CD8-positive, alpha-beta memory T cell (primary cell): ENCODE measurements at regions not wholly inside any gene's neighbourhood (a gene's known extent, or its start where the extent isn't known, plus 50 kb on each side); places are given as distances from the start of the nearest gene placed in this dataset.

ENCODE experiments used
- CTCF ChIA-PET: fragments of 350-600 bp; sonication (Branson Sonifier 250); formaldehyde crosslinking; loops from one replicate; lab custom pipeline; 2021; ENCODE audit warnings: antibody characterized with exemption; lab: Charles Lee
- POLR2A ChIA-PET: fragments of 350-600 bp; sonication (Branson Sonifier 250); formaldehyde crosslinking; loops from one replicate; lab custom pipeline; 2021; ENCODE audit warnings: antibody characterized with exemption; lab: Charles Lee
- DNase-seq, 5 donors: peaks; one replicate each; pipeline versions ENCODE4 v3.0.0 to v3.0.0-alpha.2; 2020 to 2022; ENCODE audit warnings: mixed read lengths in 1 of 5
- H3K27ac ChIP-seq: one replicate; pipeline ENCODE4 v1.7.0; 2013; ENCODE audit warnings: low read depth, mild to moderate bottlenecking, low read length, moderate library complexity
- H3K27me3 ChIP-seq: 2 replicates; pipeline ENCODE4 v1.7.0; 2013; ENCODE audit warnings: low read length, mild to moderate bottlenecking; ENCODE audit not compliant: insufficient read depth, poor library complexity, severe bottlenecking
- H3K36me3 ChIP-seq: 2 replicates; pipeline ENCODE4 v1.7.0; 2013; ENCODE audit warnings: mild to moderate bottlenecking, low read length, moderate library complexity; ENCODE audit not compliant: insufficient read depth
- H3K4me1 ChIP-seq: 2 replicates; pipeline ENCODE4 v1.7.0; 2013; ENCODE audit warnings: mild to moderate bottlenecking, low read length, moderate library complexity; ENCODE audit not compliant: insufficient read depth
- H3K4me3 ChIP-seq: 2 replicates; pipeline ENCODE4 v1.7.0; 2013; ENCODE audit warnings: mild to moderate bottlenecking, low read length
- H3K9me3 ChIP-seq: 2 replicates; pipeline ENCODE4 v1.7.0; 2013; ENCODE audit warnings: mild to moderate bottlenecking, low read length
- H3K27ac Mint-ChIP-seq, 8 donors: one replicate each; pipeline ENCODE4 v1.8.0; 2020 to 2021; ENCODE audit warnings: mixed read lengths in 8 of 8, mild to moderate bottlenecking in 6 of 8, inconsistent platforms in 3 of 8, moderate library complexity in 3 of 8
- H3K27me3 Mint-ChIP-seq, 2 donors: one replicate each; pipeline ENCODE4 v1.8.0; 2020 to 2021; ENCODE audit warnings: mixed read lengths in 2 of 2, mild to moderate bottlenecking in 1 of 2, moderate library complexity in 1 of 2
- H3K36me3 Mint-ChIP-seq, 3 donors: one replicate each; pipeline ENCODE4 v1.8.0; 2020 to 2021; ENCODE audit warnings: mixed read lengths in 3 of 3, inconsistent platforms in 1 of 3, mild to moderate bottlenecking in 1 of 3
- H3K4me1 Mint-ChIP-seq, 3 donors: one replicate each; pipeline ENCODE4 v1.8.0; 2020 to 2021; ENCODE audit warnings: mixed read lengths in 3 of 3, inconsistent platforms in 1 of 3, mild to moderate bottlenecking in 1 of 3
- H3K4me3 Mint-ChIP-seq, 7 donors: one replicate each; pipeline ENCODE4 v1.8.0; 2020 to 2021; ENCODE audit warnings: mixed read lengths in 7 of 7, mild to moderate bottlenecking in 6 of 7, moderate library complexity in 4 of 7, inconsistent platforms in 2 of 7
- H3K9me3 Mint-ChIP-seq, 5 donors: one replicate each; pipeline ENCODE4 v1.8.0; 2020 to 2022; ENCODE audit warnings: mixed read lengths in 5 of 5, mild to moderate bottlenecking in 3 of 5, moderate library complexity in 2 of 5, inconsistent platforms in 1 of 5

DNA sequence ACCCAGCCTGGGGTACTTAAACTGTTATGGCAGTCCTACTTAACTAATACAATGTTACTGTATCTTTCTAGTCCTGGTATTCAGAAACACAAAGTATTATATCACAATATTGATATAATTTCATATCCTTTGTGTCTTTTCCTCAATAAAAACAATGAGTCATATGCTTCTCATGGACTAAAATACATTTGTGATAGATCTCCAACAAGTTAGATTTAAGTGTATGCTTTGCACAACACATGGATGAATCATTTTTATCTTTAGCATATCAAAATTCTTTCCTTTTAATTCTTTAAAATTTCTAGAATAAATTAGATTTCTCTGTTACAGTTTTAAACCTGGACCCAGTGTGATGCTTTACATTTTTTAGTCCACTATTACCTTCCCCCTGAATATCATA, 1357.8 kb upstream of the ATXN8OS start:
- Histone ChIP-seq H3K4me3 (no peak overlapping the region), H3K4me1 (no peaks in the 10 kb centered on the region), H3K36me3 (no peaks in the 10 kb centered on the region), H3K27me3 (no peaks in the 10 kb centered on the region), H3K9me3 (no peaks in the 10 kb centered on the region), H3K27ac (no peak overlapping the region)
- peaks cover 0 to 1% of the 10 kb centered on the region in 2 donors for H3K27me3 Mint-ChIP-seq
- no peak overlapping the region for H3K27ac Mint-ChIP-seq
- no peak for DNase-seq
- H3K4me3 Mint-ChIP-seq = no peak overlapping the region
- no peaks in the 10 kb centered on the region for H3K4me1 Mint-ChIP-seq
- peaks cover 0 to 33% (median 9%) of the 10 kb centered on the region in 5 donors for H3K9me3 Mint-ChIP-seq
- CTCF ChIA-PET = no interaction called here
- H3K36me3 Mint-ChIP-seq = peaks cover 0 to 1% (median 0%) of the 10 kb centered on the region in 3 donors
- POLR2A ChIA-PET = no interaction called here

DNA sequence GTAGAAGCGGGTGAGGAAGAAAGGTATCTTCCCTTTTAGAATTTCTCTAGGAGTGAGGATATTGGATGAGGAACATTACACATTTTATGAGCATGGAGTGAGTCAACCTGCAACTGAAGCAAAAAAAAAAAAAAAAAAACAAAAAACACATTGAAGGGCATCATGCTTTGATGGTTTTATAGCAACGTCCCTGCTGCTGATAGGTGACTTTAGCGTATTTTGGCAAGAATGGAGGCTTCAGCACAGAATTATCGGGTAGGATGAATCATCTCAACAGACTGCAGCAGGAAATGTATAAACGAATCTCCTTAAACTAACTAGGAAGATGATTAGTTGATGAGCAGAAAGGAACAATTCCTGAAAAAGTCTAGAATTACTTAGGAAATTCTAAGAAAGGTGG, 1359.6 kb upstream of the ATXN8OS start:
- no peak overlapping the region for H3K27ac ChIP-seq
- Mint-ChIP-seq H3K36me3 (peaks cover 0 to 1% (median 0%) of the 10 kb centered on the region in 3 donors), H3K4me3 (no peak overlapping the region), H3K27me3 (no peaks in the 10 kb centered on the region), H3K4me1 (no peaks in the 10 kb centered on the region), H3K9me3 (peaks cover 0 to 36% (median 12%) of the 10 kb centered on the region in 5 donors), H3K27ac (no peak overlapping the region)
- no peaks in the 10 kb centered on the region for H3K4me1 ChIP-seq
- CTCF ChIA-PET = no interaction called here
- H3K36me3 ChIP-seq = no peaks in the 10 kb centered on the region
- H3K4me3 ChIP-seq = no peak overlapping the region
- H3K9me3 ChIP-seq = no peaks in the 10 kb centered on the region
- no peak for DNase-seq
- POLR2A ChIA-PET = no interaction called here
- H3K27me3 ChIP-seq = no peaks in the 10 kb centered on the region

- H3K4me3 Mint-ChIP-seq = no peak overlapping the region
Measured at GRCh38 chr13:68745502-68745901, 1362.1 kb upstream of the ATXN8OS start.

GRCh38 chr13:68736961-68737360, 1370.7 kb upstream of the ATXN8OS start:
- Mint-ChIP-seq H3K36me3 (no peaks in the 10 kb centered on the region), H3K4me1 (no peaks in the 10 kb centered on the region), H3K4me3 (no peak overlapping the region), H3K27ac (no peak overlapping the region), H3K9me3 (peaks cover 0 to 35% (median 4%) of the 10 kb centered on the region in 5 donors), H3K27me3 (no peaks in the 10 kb centered on the region)
- ChIA-PET POLR2A (no interaction called here), CTCF (no interaction called here)
- H3K4me1 ChIP-seq = no peaks in the 10 kb centered on the region
- no peak overlapping the region for H3K27ac ChIP-seq
- DNase-seq = no peak
- no peaks in the 10 kb centered on the region for H3K27me3 ChIP-seq
- no peak overlapping the region for H3K4me3 ChIP-seq
- no peaks in the 10 kb centered on the region for H3K36me3 ChIP-seq
- no peaks in the 10 kb centered on the region for H3K9me3 ChIP-seq

More at GRCh38 chr13:68745502-68745901, 1362.1 kb upstream of the ATXN8OS start:
- POLR2A ChIA-PET = no interaction called here
- Histone ChIP-seq H3K4me1 (no peaks in the 10 kb centered on the region), H3K27me3 (no peaks in the 10 kb centered on the region), H3K9me3 (no peaks in the 10 kb centered on the region), H3K36me3 (no peaks in the 10 kb centered on the region), H3K27ac (no peak overlapping the region), H3K4me3 (no peak overlapping the region)
- H3K4me1 Mint-ChIP-seq = no peaks in the 10 kb centered on the region
- no peak overlapping the region for H3K27ac Mint-ChIP-seq
- DNase-seq = no peak
- CTCF ChIA-PET = no interaction called here
- peaks cover 0 to 36% (median 10%) of the 10 kb centered on the region in 5 donors for H3K9me3 Mint-ChIP-seq
- peaks cover 0 to 1% (median 0%) of the 10 kb centered on the region in 3 donors for H3K36me3 Mint-ChIP-seq
- H3K27me3 Mint-ChIP-seq = no peaks in the 10 kb centered on the region

DNA sequence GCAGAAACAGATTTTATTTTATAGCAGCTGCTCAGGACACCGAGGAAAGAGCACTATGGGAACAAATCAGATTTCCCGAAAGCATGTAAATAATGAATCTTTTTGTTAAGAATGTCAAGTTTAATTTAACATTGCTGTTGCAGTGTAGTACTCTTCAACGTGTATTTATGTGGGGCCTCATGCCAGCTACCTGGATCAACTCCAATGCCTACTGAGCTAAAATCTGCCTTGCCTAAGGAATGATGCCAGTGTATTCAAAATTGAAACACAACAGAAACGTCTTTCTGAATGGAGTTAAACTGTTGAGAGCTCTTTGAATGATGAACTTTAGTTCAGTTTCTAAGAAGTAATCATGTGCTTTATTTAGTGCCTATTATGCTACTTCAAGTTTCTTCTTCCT, 1379.8 kb upstream of the ATXN8OS start:
- no peaks in the 10 kb centered on the region for H3K4me1 ChIP-seq
- no peak overlapping the region for H3K27ac ChIP-seq
- Mint-ChIP-seq H3K27me3 (no peaks in the 10 kb centered on the region), H3K36me3 (no peaks in the 10 kb centered on the region), H3K4me1 (no peaks in the 10 kb centered on the region), H3K9me3 (peaks cover 4 to 46% (median 8%) of the 10 kb centered on the region in 5 donors), H3K27ac (no peak overlapping the region), H3K4me3 (no peak overlapping the region)
- peaks cover 3% of the 10 kb centered on the region for H3K9me3 ChIP-seq
- H3K36me3 ChIP-seq = no peaks in the 10 kb centered on the region
- DNase-seq = no peak
- no peak overlapping the region for H3K4me3 ChIP-seq
- H3K27me3 ChIP-seq = no peaks in the 10 kb centered on the region
- CTCF ChIA-PET = no interaction called here
- POLR2A ChIA-PET = no interaction called here

DNA sequence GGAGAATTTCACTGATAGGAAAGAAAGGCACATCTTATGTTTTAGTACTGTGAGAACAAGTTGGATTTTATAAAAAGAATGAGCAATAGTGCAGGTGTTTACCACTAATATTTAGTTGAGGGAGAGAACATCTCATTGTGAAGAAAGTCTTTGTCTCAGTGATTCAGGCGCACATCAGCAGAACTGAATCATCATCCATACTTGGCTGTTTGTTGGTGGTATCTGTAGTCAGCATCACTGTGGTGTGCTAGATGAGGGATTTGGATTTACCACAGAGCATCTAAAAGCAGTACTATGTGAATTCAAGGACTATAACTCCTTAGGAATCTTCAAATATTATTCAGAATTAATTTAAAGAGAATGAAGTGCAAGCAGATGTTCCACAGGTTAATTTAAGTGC, 1380.5 kb upstream of the ATXN8OS start:
- Mint-ChIP-seq H3K4me1 (no peaks in the 10 kb centered on the region), H3K27me3 (no peaks in the 10 kb centered on the region)
- POLR2A ChIA-PET = no interaction called here

DNA sequence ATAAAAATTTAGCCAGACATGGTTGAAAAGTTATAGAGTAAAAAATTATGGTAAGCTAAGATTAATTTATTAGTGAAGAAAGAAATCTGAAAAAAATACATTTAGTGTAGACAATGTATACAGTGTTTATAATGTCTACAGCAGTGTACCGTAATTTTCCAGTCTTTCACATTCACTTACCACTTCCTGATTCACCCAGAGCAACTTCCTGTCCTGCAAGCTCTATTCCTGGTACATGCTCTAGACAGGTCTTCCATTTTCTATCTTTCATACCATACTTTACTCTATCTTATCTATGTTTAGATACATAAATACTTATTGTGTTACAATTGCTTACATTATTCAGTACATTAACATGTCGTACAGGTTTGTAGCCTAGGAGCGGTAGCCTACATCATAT, 1387.8 kb upstream of the ATXN8OS start:
- Histone ChIP-seq H3K4me1 (no peaks in the 10 kb centered on the region), H3K36me3 (no peaks in the 10 kb centered on the region), H3K4me3 (no peak overlapping the region), H3K27me3 (no peaks in the 10 kb centered on the region), H3K27ac (no peak overlapping the region), H3K9me3 (no peaks in the 10 kb centered on the region)
- Mint-ChIP-seq H3K4me1 (no peaks in the 10 kb centered on the region), H3K4me3 (no peak overlapping the region), H3K36me3 (no peaks in the 10 kb centered on the region), H3K27me3 (no peaks in the 10 kb centered on the region), H3K27ac (no peak overlapping the region), H3K9me3 (peaks cover 3 to 35% (median 6%) of the 10 kb centered on the region in 5 donors)
- POLR2A ChIA-PET = no interaction called here
- CTCF ChIA-PET = no interaction called here
- no peak for DNase-seq

More for the DNA sequence above, 1380.5 kb upstream of the ATXN8OS start:
- no peak for DNase-seq
- H3K27me3 ChIP-seq = no peaks in the 10 kb centered on the region
- H3K36me3 Mint-ChIP-seq = no peaks in the 10 kb centered on the region
- no peak overlapping the region for H3K4me3 ChIP-seq
- H3K36me3 ChIP-seq = no peaks in the 10 kb centered on the region
- no peak overlapping the region for H3K27ac Mint-ChIP-seq
- peaks cover 4 to 46% (median 8%) of the 10 kb centered on the region in 5 donors for H3K9me3 Mint-ChIP-seq
- no peak overlapping the region for H3K4me3 Mint-ChIP-seq
- H3K27ac ChIP-seq = no peak overlapping the region
- peaks cover 3% of the 10 kb centered on the region for H3K9me3 ChIP-seq
- CTCF ChIA-PET = no interaction called here
- no peaks in the 10 kb centered on the region for H3K4me1 ChIP-seq

DNA sequence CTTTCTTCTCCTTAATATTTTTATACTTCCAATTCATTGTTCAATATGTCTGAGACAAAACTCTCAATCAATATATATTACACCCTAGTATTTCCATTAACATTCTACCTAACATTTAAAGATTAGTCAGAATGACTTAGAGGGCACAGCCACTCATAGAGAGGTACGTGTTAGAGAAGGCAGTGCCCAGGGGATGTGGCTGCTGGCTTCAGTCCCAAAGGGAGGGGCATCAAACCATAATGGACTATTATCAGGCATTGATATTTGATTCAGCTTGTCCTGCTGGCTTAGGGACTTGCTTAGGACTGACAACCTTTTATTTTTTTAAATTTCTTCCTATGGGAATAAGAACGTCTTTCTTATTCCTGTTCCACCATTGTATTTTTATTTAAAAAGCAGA, 1392.0 kb upstream of the ATXN8OS start:
- no peaks in the 10 kb centered on the region for H3K27me3 Mint-ChIP-seq
- H3K4me1 Mint-ChIP-seq = no peaks in the 10 kb centered on the region
- CTCF ChIA-PET = no interaction called here
- no peaks in the 10 kb centered on the region for H3K4me1 ChIP-seq
- no peaks in the 10 kb centered on the region for H3K9me3 ChIP-seq
- no peak overlapping the region for H3K27ac ChIP-seq
- no peak overlapping the region for H3K4me3 ChIP-seq
- no peak overlapping the region for H3K27ac Mint-ChIP-seq
- POLR2A ChIA-PET = no interaction called here
- no peaks in the 10 kb centered on the region for H3K27me3 ChIP-seq
- no peaks in the 10 kb centered on the region for H3K36me3 Mint-ChIP-seq
- DNase-seq = no peak
- no peak overlapping the region for H3K4me3 Mint-ChIP-seq
- H3K9me3 Mint-ChIP-seq = peaks cover 8 to 40% (median 14%) of the 10 kb centered on the region in 5 donors
- no peaks in the 10 kb centered on the region for H3K36me3 ChIP-seq

GRCh38 chr13:68714292-68714691, 1393.3 kb upstream of the ATXN8OS start:
- Mint-ChIP-seq H3K4me3 (no peak overlapping the region), H3K9me3 (peaks cover 8 to 35% (median 10%) of the 10 kb centered on the region in 5 donors), H3K36me3 (no peaks in the 10 kb centered on the region), H3K27ac (no peak overlapping the region), H3K27me3 (no peaks in the 10 kb centered on the region), H3K4me1 (no peaks in the 10 kb centered on the region)
- H3K36me3 ChIP-seq = no peaks in the 10 kb centered on the region
- no peaks in the 10 kb centered on the region for H3K4me1 ChIP-seq
- DNase-seq = no peak
- no peak overlapping the region for H3K27ac ChIP-seq
- POLR2A ChIA-PET = no interaction called here
- no peaks in the 10 kb centered on the region for H3K9me3 ChIP-seq
- no peaks in the 10 kb centered on the region for H3K27me3 ChIP-seq
- H3K4me3 ChIP-seq = no peak overlapping the region
- CTCF ChIA-PET = no interaction called here
